WTC11 (cell line): ENCODE measurements at regions not wholly inside any gene's neighbourhood (a gene's known extent, or its start where the extent isn't known, plus 50 kb on each side); places are given as distances from the start of the nearest gene placed in this dataset.

Experiments used
- ATAC-seq: fragments of 200-7000 bp; cut with Tn5 transposase; 2 replicates; pipeline ENCODE4 v1.10.0; 2021; ENCODE audit warnings: mild to moderate bottlenecking, moderate library complexity
- CTCF ChIA-PET: fragments of 300-600 bp; sonication (Branson Sonifier 250); formaldehyde crosslinking; loops from one replicate; lab custom pipeline; 2021; ENCODE audit warnings: antibody characterized with exemption; lab: Charles Lee
- POLR2A ChIA-PET: fragments of 350-600 bp; sonication (Branson Sonifier 250); formaldehyde crosslinking; loops from one replicate; lab custom pipeline; 2021; ENCODE audit warnings: antibody characterized with exemption; lab: Charles Lee
- DNase-seq: peaks from one replicate; pipeline ENCODE4 v3.0.0; 2021; ENCODE audit warnings: low spot score
- H3K27ac Mint-ChIP-seq: 2 replicates; pipeline ENCODE4 v1.8.0; 2021; ENCODE audit warnings: mixed read lengths
- H3K27me3 Mint-ChIP-seq: 2 replicates; pipeline ENCODE4 v1.8.0; 2021; ENCODE audit warnings: low read depth, mild to moderate bottlenecking, moderate library complexity, mixed read lengths
- H3K36me3 Mint-ChIP-seq: 2 replicates; pipeline ENCODE4 v1.8.0; 2021; ENCODE audit warnings: mixed read lengths
- H3K4me1 Mint-ChIP-seq: 2 replicates; pipeline ENCODE4 v1.8.0; 2022; ENCODE audit warnings: mixed read lengths
- H3K4me3 Mint-ChIP-seq: 2 replicates; pipeline ENCODE4 v1.8.0; 2021; ENCODE audit warnings: mild to moderate bottlenecking, moderate library complexity, mixed read lengths
- H3K9me3 Mint-ChIP-seq: 2 replicates; pipeline ENCODE4 v1.8.0; 2021; ENCODE audit warnings: mixed read lengths
- CREM ChIP-seq: sonication (generic); formaldehyde crosslinking; IDR thresholded peaks from 2 replicates; pipeline ENCODE4 v1.8.1; 2022; ENCODE audit warnings: mild to moderate bottlenecking, missing genetic modification reagents, moderate library complexity
- ELF4 ChIP-seq: sonication (generic); formaldehyde crosslinking; IDR thresholded peaks from 2 replicates; pipeline ENCODE4 v1.8.1; 2022; ENCODE audit warnings: low read depth, mild to moderate bottlenecking, moderate library complexity, missing genetic modification reagents
- HMGA2 ChIP-seq: fragments of 250-450 bp; sonication (Bioruptor Pico); IDR thresholded peaks from 2 replicates; pipeline ENCODE4 v1.4.0; 2021; ENCODE audit warnings: mild to moderate bottlenecking, moderate library complexity
- NR1H2 ChIP-seq: sonication (generic); formaldehyde crosslinking; IDR thresholded peaks from 2 replicates; pipeline ENCODE4 v1.9.0; 2021; ENCODE audit warnings: mild to moderate bottlenecking, moderate library complexity, missing genetic modification reagents
- NR2C2 ChIP-seq: sonication (generic); formaldehyde crosslinking; IDR thresholded peaks from 2 replicates; pipeline ENCODE4 v1.8.0; 2022; ENCODE audit warnings: mild to moderate bottlenecking, missing genetic modification reagents
- OVOL2 ChIP-seq: fragments of 250-450 bp; sonication (Bioruptor Pico); IDR thresholded peaks from 2 replicates; pipeline ENCODE4 v1.9.0; 2021; ENCODE audit warnings: mild to moderate bottlenecking, borderline replicate concordance
- RELA ChIP-seq: sonication (generic); formaldehyde crosslinking; IDR thresholded peaks from 2 replicates; pipeline ENCODE4 v1.8.1; 2022; ENCODE audit warnings: missing genetic modification reagents, mild to moderate bottlenecking, borderline replicate concordance
- ZNF121 ChIP-seq: sonication (generic); formaldehyde crosslinking; IDR thresholded peaks from 2 replicates; pipeline ENCODE4 v1.8.0; 2023; ENCODE audit warnings: missing genetic modification reagents
- ZNF232 ChIP-seq: sonication (generic); formaldehyde crosslinking; IDR thresholded peaks from 2 replicates; pipeline ENCODE4 v1.8.0; 2022; ENCODE audit warnings: mild to moderate bottlenecking, missing genetic modification reagents
- ZNF263 ChIP-seq: sonication (generic); formaldehyde crosslinking; IDR thresholded peaks from 2 replicates; pipeline ENCODE4 v1.8.1; 2022; ENCODE audit warnings: low read depth, mild to moderate bottlenecking, moderate library complexity, missing genetic modification reagents
- ZNF396 ChIP-seq: fragments of 250-450 bp; sonication (Bioruptor Pico); IDR thresholded peaks from 2 replicates; pipeline ENCODE4 v1.8.0; 2021; ENCODE audit warnings: mild to moderate bottlenecking, moderate library complexity, borderline replicate concordance
- TF ChIP-seq, protein P1 (sequence below): sonication (generic); formaldehyde crosslinking; IDR thresholded peaks from 2 replicates; pipeline ENCODE4 v1.8.0; 2022; ENCODE audit warnings: mild to moderate bottlenecking, missing genetic modification reagents
- TF ChIP-seq, protein P2 (sequence below): sonication (generic); formaldehyde crosslinking; IDR thresholded peaks from 2 replicates; pipeline ENCODE4 v1.8.1; 2023; ENCODE audit warnings: mild to moderate bottlenecking, missing genetic modification reagents, borderline replicate concordance
- TF ChIP-seq, protein P3 (sequence below): sonication (generic); formaldehyde crosslinking; IDR thresholded peaks from 2 replicates; pipeline ENCODE4 v1.8.0; 2022; ENCODE audit warnings: mild to moderate bottlenecking, missing genetic modification reagents
- TF ChIP-seq, protein P4 (sequence below): fragments of 250-450 bp; sonication (Bioruptor Pico); IDR thresholded peaks from 2 replicates; pipeline ENCODE4 v1.8.0; 2021; ENCODE audit warnings: mild to moderate bottlenecking
- TF ChIP-seq, protein P5 (sequence below): fragments of 250-450 bp; sonication (Bioruptor Pico); IDR thresholded peaks from 2 replicates; pipeline ENCODE4 v1.9.0; 2021; ENCODE audit warnings: moderate library complexity, mild to moderate bottlenecking, inconsistent platforms, borderline replicate concordance
- TF ChIP-seq, protein P6 (sequence below): sonication (generic); formaldehyde crosslinking; conservative IDR thresholded peaks from 2 replicates; pipeline ENCODE4 v1.8.1; 2023; ENCODE audit warnings: mild to moderate bottlenecking, low read depth, missing genetic modification reagents, moderate library complexity
- TF ChIP-seq, protein P7 (sequence below): sonication (generic); formaldehyde crosslinking; IDR thresholded peaks from 2 replicates; pipeline ENCODE4 v1.8.1; 2022; ENCODE audit warnings: low read depth, missing genetic modification reagents, borderline replicate concordance
- TF ChIP-seq, protein P8 (sequence below): fragments of 250-450 bp; sonication (Bioruptor Pico); IDR thresholded peaks from 2 replicates; pipeline ENCODE4 v1.9.0; 2021; ENCODE audit warnings: mild to moderate bottlenecking, borderline replicate concordance

DNA sequence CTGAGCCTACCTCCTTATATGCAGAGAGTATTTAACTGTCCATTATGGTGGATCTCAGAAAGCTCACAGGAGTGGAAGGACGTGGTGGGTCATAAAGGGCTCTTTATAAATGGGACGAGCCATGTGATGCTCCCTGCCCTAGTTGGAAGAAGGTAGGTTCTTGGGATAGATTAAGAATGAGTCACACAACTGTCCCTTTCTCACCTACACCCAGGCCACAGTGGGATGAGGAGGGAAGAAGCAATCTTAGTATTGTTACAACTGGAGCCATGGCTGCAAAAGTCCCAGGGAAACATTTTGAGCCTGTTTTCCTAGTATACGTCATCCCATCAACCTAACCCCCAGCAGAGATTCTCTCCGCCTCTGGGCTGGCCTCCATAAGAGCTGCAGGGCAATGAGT, 229.9 kb downstream of the TTC32 start (continued):
- TF ChIP-seq ZNF232 (CRISPR knock-in tag), result no peak

DNA sequence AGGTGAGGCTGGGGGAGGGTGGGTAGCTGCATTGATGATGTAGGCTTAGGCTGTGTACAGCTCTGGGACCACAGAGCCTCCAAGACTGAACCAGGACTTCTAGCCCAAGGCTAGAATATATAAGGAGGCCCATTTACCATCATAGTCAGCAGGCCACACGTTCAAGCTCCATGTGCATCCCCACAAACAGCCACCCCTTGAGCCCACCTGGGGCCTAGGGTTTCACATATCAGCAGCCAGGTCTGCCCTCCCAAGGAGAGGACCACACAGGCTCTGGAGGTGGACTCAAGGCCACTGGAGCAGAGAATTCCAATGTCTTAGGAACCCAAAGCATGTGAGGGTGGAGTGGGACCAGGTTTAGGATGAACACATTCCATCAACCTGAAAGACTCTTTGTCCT, 230.5 kb downstream of the TTC32 start:
- no peak for DNase-seq
- H3K27me3 Mint-ChIP-seq, result no peaks in the 10 kb centered on the region
- no peaks in the 10 kb centered on the region for H3K36me3 Mint-ChIP-seq
- CTCF ChIA-PET, result no interaction called here
- POLR2A ChIA-PET, result interaction anchor here (0.5 kb wide), 1 partner anchor 189 kb away, joined by 3 read pairs; no protein-coding TSS in a partner anchor
- no peaks in the 10 kb centered on the region for H3K4me1 Mint-ChIP-seq
- H3K27ac Mint-ChIP-seq, result no peak overlapping the region
- H3K9me3 Mint-ChIP-seq, result no peaks in the 10 kb centered on the region
- ATAC-seq, result no peak
- no peak overlapping the region for H3K4me3 Mint-ChIP-seq
- TF ChIP-seq, protein P1, sequence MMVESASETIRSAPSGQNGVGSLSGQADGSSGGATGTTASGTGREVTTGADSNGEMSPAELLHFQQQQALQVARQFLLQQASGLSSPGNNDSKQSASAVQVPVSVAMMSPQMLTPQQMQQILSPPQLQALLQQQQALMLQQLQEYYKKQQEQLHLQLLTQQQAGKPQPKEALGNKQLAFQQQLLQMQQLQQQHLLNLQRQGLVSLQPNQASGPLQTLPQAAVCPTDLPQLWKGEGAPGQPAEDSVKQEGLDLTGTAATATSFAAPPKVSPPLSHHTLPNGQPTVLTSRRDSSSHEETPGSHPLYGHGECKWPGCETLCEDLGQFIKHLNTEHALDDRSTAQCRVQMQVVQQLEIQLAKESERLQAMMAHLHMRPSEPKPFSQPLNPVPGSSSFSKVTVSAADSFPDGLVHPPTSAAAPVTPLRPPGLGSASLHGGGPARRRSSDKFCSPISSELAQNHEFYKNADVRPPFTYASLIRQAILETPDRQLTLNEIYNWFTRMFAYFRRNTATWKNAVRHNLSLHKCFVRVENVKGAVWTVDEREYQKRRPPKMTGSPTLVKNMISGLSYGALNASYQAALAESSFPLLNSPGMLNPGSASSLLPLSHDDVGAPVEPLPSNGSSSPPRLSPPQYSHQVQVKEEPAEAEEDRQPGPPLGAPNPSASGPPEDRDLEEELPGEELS (CRISPR knock-in tag), result no peak
- TF ChIP-seq RELA (CRISPR knock-in tag), result no peak
- no peak for TF ChIP-seq NR1H2 (CRISPR knock-in tag)
- TF ChIP-seq NR2C2, result no peak
- TF ChIP-seq ZNF396 (CRISPR knock-in tag), result no peak
- TF ChIP-seq, protein P2, sequence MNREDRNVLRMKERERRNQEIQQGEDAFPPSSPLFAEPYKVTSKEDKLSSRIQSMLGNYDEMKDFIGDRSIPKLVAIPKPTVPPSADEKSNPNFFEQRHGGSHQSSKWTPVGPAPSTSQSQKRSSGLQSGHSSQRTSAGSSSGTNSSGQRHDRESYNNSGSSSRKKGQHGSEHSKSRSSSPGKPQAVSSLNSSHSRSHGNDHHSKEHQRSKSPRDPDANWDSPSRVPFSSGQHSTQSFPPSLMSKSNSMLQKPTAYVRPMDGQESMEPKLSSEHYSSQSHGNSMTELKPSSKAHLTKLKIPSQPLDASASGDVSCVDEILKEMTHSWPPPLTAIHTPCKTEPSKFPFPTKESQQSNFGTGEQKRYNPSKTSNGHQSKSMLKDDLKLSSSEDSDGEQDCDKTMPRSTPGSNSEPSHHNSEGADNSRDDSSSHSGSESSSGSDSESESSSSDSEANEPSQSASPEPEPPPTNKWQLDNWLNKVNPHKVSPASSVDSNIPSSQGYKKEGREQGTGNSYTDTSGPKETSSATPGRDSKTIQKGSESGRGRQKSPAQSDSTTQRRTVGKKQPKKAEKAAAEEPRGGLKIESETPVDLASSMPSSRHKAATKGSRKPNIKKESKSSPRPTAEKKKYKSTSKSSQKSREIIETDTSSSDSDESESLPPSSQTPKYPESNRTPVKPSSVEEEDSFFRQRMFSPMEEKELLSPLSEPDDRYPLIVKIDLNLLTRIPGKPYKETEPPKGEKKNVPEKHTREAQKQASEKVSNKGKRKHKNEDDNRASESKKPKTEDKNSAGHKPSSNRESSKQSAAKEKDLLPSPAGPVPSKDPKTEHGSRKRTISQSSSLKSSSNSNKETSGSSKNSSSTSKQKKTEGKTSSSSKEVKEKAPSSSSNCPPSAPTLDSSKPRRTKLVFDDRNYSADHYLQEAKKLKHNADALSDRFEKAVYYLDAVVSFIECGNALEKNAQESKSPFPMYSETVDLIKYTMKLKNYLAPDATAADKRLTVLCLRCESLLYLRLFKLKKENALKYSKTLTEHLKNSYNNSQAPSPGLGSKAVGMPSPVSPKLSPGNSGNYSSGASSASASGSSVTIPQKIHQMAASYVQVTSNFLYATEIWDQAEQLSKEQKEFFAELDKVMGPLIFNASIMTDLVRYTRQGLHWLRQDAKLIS (CRISPR knock-in tag), result no peak
- TF ChIP-seq, protein P3, sequence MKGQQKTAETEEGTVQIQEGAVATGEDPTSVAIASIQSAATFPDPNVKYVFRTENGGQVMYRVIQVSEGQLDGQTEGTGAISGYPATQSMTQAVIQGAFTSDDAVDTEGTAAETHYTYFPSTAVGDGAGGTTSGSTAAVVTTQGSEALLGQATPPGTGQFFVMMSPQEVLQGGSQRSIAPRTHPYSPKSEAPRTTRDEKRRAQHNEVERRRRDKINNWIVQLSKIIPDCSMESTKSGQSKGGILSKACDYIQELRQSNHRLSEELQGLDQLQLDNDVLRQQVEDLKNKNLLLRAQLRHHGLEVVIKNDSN (CRISPR knock-in tag), result no peak
- TF ChIP-seq, protein P4, sequence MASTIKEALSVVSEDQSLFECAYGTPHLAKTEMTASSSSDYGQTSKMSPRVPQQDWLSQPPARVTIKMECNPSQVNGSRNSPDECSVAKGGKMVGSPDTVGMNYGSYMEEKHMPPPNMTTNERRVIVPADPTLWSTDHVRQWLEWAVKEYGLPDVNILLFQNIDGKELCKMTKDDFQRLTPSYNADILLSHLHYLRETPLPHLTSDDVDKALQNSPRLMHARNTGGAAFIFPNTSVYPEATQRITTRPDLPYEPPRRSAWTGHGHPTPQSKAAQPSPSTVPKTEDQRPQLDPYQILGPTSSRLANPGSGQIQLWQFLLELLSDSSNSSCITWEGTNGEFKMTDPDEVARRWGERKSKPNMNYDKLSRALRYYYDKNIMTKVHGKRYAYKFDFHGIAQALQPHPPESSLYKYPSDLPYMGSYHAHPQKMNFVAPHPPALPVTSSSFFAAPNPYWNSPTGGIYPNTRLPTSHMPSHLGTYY (CRISPR knock-in tag), result no peak
- TF ChIP-seq ZNF263 (CRISPR knock-in tag), result no peak
- TF ChIP-seq ZNF121 (CRISPR knock-in tag), result no peak
- TF ChIP-seq HMGA2 (CRISPR knock-in tag), result no peak
- TF ChIP-seq, protein P5, sequence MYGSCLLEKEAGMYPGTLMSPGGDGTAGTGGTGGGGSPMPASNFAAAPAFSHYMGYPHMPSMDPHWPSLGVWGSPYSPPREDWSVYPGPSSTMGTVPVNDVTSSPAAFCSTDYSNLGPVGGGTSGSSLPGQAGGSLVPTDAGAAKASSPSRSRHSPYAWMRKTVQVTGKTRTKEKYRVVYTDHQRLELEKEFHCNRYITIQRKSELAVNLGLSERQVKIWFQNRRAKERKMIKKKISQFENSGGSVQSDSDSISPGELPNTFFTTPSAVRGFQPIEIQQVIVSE (CRISPR knock-in tag), result no peak
- TF ChIP-seq, protein P6, sequence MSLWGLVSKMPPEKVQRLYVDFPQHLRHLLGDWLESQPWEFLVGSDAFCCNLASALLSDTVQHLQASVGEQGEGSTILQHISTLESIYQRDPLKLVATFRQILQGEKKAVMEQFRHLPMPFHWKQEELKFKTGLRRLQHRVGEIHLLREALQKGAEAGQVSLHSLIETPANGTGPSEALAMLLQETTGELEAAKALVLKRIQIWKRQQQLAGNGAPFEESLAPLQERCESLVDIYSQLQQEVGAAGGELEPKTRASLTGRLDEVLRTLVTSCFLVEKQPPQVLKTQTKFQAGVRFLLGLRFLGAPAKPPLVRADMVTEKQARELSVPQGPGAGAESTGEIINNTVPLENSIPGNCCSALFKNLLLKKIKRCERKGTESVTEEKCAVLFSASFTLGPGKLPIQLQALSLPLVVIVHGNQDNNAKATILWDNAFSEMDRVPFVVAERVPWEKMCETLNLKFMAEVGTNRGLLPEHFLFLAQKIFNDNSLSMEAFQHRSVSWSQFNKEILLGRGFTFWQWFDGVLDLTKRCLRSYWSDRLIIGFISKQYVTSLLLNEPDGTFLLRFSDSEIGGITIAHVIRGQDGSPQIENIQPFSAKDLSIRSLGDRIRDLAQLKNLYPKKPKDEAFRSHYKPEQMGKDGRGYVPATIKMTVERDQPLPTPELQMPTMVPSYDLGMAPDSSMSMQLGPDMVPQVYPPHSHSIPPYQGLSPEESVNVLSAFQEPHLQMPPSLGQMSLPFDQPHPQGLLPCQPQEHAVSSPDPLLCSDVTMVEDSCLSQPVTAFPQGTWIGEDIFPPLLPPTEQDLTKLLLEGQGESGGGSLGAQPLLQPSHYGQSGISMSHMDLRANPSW (CRISPR knock-in tag), result no peak
- TF ChIP-seq, protein P7, sequence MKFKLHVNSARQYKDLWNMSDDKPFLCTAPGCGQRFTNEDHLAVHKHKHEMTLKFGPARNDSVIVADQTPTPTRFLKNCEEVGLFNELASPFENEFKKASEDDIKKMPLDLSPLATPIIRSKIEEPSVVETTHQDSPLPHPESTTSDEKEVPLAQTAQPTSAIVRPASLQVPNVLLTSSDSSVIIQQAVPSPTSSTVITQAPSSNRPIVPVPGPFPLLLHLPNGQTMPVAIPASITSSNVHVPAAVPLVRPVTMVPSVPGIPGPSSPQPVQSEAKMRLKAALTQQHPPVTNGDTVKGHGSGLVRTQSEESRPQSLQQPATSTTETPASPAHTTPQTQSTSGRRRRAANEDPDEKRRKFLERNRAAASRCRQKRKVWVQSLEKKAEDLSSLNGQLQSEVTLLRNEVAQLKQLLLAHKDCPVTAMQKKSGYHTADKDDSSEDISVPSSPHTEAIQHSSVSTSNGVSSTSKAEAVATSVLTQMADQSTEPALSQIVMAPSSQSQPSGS (CRISPR knock-in tag), result no peak
- TF ChIP-seq, protein P8, sequence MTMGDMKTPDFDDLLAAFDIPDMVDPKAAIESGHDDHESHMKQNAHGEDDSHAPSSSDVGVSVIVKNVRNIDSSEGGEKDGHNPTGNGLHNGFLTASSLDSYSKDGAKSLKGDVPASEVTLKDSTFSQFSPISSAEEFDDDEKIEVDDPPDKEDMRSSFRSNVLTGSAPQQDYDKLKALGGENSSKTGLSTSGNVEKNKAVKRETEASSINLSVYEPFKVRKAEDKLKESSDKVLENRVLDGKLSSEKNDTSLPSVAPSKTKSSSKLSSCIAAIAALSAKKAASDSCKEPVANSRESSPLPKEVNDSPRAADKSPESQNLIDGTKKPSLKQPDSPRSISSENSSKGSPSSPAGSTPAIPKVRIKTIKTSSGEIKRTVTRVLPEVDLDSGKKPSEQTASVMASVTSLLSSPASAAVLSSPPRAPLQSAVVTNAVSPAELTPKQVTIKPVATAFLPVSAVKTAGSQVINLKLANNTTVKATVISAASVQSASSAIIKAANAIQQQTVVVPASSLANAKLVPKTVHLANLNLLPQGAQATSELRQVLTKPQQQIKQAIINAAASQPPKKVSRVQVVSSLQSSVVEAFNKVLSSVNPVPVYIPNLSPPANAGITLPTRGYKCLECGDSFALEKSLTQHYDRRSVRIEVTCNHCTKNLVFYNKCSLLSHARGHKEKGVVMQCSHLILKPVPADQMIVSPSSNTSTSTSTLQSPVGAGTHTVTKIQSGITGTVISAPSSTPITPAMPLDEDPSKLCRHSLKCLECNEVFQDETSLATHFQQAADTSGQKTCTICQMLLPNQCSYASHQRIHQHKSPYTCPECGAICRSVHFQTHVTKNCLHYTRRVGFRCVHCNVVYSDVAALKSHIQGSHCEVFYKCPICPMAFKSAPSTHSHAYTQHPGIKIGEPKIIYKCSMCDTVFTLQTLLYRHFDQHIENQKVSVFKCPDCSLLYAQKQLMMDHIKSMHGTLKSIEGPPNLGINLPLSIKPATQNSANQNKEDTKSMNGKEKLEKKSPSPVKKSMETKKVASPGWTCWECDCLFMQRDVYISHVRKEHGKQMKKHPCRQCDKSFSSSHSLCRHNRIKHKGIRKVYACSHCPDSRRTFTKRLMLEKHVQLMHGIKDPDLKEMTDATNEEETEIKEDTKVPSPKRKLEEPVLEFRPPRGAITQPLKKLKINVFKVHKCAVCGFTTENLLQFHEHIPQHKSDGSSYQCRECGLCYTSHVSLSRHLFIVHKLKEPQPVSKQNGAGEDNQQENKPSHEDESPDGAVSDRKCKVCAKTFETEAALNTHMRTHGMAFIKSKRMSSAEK (CRISPR knock-in tag), result no peak
- TF ChIP-seq CREM (CRISPR knock-in tag), result no peak
- TF ChIP-seq OVOL2 (CRISPR knock-in tag), result no peak
- TF ChIP-seq ELF4 (CRISPR knock-in tag), result no peak
